ENCODE measurements at regions not wholly inside any gene's neighbourhood (a gene's known extent, or its start where the extent isn't known, plus 50 kb on each side); places are given as distances from the start of the nearest gene placed in this dataset.

DNA sequence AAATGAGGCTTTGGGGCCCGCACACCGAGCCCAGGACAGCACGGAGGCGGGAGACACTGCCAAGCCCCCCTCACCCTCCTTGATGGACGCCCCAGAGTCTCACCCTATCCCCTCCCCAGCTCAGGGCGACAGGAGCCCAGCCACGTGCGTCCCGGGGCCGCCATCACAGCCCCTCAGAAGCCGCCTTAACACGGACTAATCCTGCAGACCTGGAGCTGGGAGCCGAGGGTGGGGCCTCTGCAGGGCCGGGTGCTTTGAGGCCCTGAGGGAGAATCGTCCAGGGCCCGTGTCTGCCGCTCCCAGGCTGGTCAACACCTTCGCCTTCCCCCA, 79.7 kb upstream of the FBRSL1 start:
- no peaks in the 10 kb centered on the region; the same call in 1 of the 2 replicates for H3K27me3 ChIP-seq (ENCODE audit: insufficient read depth, low read length)
- Mint-ChIP-seq H3K4me3 (no peak overlapping the region), H3K36me3 (ENCODE audit: insufficient read depth in 1 of 3, low read depth in 3 of 3) (no peaks in the 10 kb centered on the region), H3K27ac (no peak overlapping the region), H3K9me3 (peaks cover 0 to 4% of the 10 kb centered on the region in 2 experiments; a peak in 2 of 5 replicates), H3K4me1 (no peaks in the 10 kb centered on the region), H3K27me3 (ENCODE audit: low read depth) (peaks cover 52% of the 10 kb centered on the region)
- H3T11ph ChIP-seq (ENCODE audit: low read length) = no peak overlapping the region
- no peaks in the 10 kb centered on the region for H3K79me2 ChIP-seq (ENCODE audit: insufficient read depth, low read length)
- no peaks in the 10 kb centered on the region for H3K79me1 ChIP-seq (ENCODE audit: insufficient read depth, low read depth, low read length, poor library complexity, severe bottlenecking)
- H3K23ac ChIP-seq (ENCODE audit: insufficient read length, low read depth, low read length) = no peak overlapping the region
- H4K20me1 ChIP-seq (ENCODE audit: control insufficient read depth, insufficient read depth, insufficient read length) = no peaks in the 10 kb centered on the region
- no peak overlapping the region for H4K8ac ChIP-seq (replicated peaks; ENCODE audit: insufficient read length, low read depth, low read length)
- no peaks in the 10 kb centered on the region for H3K9me3 ChIP-seq (ENCODE audit: control insufficient read depth, low read depth, low read length)
- H2AK5ac ChIP-seq (ENCODE audit: insufficient read length, low read length) = no peak overlapping the region
- no peak overlapping the region for H4K91ac ChIP-seq (ENCODE audit: insufficient read length, low read depth, low read length)
- no peak overlapping the region for H3K27ac ChIP-seq (ENCODE audit: insufficient read length, low read depth, low read length)
- no peak overlapping the region for H3K9ac ChIP-seq (ENCODE audit: extremely low read depth, insufficient read length, low read length)
- H3K4ac ChIP-seq (ENCODE audit: low read depth, low read length) = no peak overlapping the region
- no peak overlapping the region for H2BK5ac ChIP-seq (ENCODE audit: insufficient read length, low read length)
- H3K56ac ChIP-seq (ENCODE audit: insufficient read length, low read depth, low read length) = no peak overlapping the region
- no peaks in the 10 kb centered on the region for H3K23me2 ChIP-seq (ENCODE audit: insufficient read length, low read depth, low read length, poor library complexity, severe bottlenecking)
- TF ChIP-seq, protein P1, sequence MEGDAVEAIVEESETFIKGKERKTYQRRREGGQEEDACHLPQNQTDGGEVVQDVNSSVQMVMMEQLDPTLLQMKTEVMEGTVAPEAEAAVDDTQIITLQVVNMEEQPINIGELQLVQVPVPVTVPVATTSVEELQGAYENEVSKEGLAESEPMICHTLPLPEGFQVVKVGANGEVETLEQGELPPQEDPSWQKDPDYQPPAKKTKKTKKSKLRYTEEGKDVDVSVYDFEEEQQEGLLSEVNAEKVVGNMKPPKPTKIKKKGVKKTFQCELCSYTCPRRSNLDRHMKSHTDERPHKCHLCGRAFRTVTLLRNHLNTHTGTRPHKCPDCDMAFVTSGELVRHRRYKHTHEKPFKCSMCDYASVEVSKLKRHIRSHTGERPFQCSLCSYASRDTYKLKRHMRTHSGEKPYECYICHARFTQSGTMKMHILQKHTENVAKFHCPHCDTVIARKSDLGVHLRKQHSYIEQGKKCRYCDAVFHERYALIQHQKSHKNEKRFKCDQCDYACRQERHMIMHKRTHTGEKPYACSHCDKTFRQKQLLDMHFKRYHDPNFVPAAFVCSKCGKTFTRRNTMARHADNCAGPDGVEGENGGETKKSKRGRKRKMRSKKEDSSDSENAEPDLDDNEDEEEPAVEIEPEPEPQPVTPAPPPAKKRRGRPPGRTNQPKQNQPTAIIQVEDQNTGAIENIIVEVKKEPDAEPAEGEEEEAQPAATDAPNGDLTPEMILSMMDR (conservative IDR thresholded peaks at IDR 0.05) = no peak
- no peak overlapping the region for H2AFZ ChIP-seq (ENCODE audit: low read length)
- H3K18ac ChIP-seq (ENCODE audit: insufficient read length, low read depth, low read length) = no peak overlapping the region
- H3K4me1 ChIP-seq (ENCODE audit: insufficient read depth, low read length) = no peaks in the 10 kb centered on the region
- no peak for DNase-seq
- H4K5ac ChIP-seq (ENCODE audit: insufficient read length, low read depth, low read length) = no peak overlapping the region
- H2BK20ac ChIP-seq (ENCODE audit: low read depth, low read length, poor library complexity, severe bottlenecking) = no peak overlapping the region
- H2BK120ac ChIP-seq (ENCODE audit: low read depth, low read length, poor library complexity, severe bottlenecking) = no peak overlapping the region
- no peak overlapping the region for H2BK12ac ChIP-seq (ENCODE audit: insufficient read length, low read depth, low read length)
- no peak overlapping the region; the same call in 1 of the 2 replicates for H3K14ac ChIP-seq (ENCODE audit: insufficient read depth, low read length)
- no peak overlapping the region for H2BK15ac ChIP-seq (ENCODE audit: low read depth, low read length)
- no CpG with 5 or more reads among the region's 18 CpGs for WGBS (ENCODE audit: extremely low coverage, insufficient read length, low lambda C conversion rate)
- H3K4me2 ChIP-seq (ENCODE audit: insufficient read depth, insufficient read length, low read length) = no peak overlapping the region
